Bronchial epithelial cell (primary cell): ENCODE measurements at regions not wholly inside any gene's neighbourhood (a gene's known extent, or its start where the extent isn't known, plus 50 kb on each side); places are given as distances from the start of the nearest gene placed in this dataset.
"Not testable (repeated sequence)": the region's sequence is repeated elsewhere in the genome, so short reads cannot be mapped to it uniquely, and the experiment has no call there.

Experiments
- DNase-seq: peaks from one replicate; pipeline ENCODE4 v3.0.0-alpha.2; 2010; ENCODE audit warnings: low read depth
- FAIRE-seq: peaks from 2 replicates; lab custom pipeline; 2011; peaks lifted over from hg19 to GRCh38; lab: Jason Lieb, UNC
- H3K27me3 ChIP-seq: 2 replicates; pipeline ENCODE4 v1.5.1; 2011; ENCODE audit warnings: low read length; ENCODE audit not compliant: control insufficient read depth, insufficient read depth
- H3K36me3 ChIP-seq: 2 replicates; pipeline ENCODE4 v1.5.1; 2011; ENCODE audit warnings: low read length; ENCODE audit not compliant: control insufficient read depth, insufficient read depth
- H3K4me3 ChIP-seq: 2 replicates; pipeline ENCODE4 v1.5.1; 2011; ENCODE audit warnings: mild to moderate bottlenecking, low read depth, low read length, control low read depth
- TF ChIP-seq, protein P1 (sequence below): IDR thresholded peaks from 2 replicates; pipeline ENCODE4 v1.5.1; 2011; ENCODE audit warnings: mild to moderate bottlenecking, moderate library complexity, low read length, control low read depth, inconsistent platforms; ENCODE audit not compliant: insufficient read depth, severe bottlenecking

DNA sequence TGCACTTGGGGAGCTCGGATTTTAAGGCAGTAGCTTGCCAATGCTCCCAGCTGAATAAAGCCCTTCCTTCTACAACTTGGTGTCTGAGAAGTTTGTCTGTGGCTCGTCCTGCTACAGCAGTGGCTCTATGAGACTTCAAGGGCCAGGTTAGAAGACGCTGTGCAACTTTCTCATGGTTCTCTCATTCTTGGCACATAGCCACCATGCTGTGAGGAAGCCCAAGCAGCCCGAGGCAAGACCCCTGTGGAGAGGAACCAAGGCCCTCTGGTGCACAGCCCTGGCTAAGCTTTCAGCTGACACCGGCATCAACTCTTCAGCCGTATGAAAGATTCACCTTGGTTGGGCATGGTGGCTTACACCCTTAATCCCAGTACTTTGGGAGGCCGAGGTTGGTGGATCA lies 116.9 kb upstream of the EEF2KMT start:
- Histone ChIP-seq H3K4me3 (no peak overlapping the region), H3K36me3 (no peaks in the 10 kb centered on the region), H3K27me3 (no peaks in the 10 kb centered on the region)
- DNase-seq (no peak), FAIRE-seq (no peak)
- TF ChIP-seq, protein P1, sequence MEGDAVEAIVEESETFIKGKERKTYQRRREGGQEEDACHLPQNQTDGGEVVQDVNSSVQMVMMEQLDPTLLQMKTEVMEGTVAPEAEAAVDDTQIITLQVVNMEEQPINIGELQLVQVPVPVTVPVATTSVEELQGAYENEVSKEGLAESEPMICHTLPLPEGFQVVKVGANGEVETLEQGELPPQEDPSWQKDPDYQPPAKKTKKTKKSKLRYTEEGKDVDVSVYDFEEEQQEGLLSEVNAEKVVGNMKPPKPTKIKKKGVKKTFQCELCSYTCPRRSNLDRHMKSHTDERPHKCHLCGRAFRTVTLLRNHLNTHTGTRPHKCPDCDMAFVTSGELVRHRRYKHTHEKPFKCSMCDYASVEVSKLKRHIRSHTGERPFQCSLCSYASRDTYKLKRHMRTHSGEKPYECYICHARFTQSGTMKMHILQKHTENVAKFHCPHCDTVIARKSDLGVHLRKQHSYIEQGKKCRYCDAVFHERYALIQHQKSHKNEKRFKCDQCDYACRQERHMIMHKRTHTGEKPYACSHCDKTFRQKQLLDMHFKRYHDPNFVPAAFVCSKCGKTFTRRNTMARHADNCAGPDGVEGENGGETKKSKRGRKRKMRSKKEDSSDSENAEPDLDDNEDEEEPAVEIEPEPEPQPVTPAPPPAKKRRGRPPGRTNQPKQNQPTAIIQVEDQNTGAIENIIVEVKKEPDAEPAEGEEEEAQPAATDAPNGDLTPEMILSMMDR, result no peak

DNA sequence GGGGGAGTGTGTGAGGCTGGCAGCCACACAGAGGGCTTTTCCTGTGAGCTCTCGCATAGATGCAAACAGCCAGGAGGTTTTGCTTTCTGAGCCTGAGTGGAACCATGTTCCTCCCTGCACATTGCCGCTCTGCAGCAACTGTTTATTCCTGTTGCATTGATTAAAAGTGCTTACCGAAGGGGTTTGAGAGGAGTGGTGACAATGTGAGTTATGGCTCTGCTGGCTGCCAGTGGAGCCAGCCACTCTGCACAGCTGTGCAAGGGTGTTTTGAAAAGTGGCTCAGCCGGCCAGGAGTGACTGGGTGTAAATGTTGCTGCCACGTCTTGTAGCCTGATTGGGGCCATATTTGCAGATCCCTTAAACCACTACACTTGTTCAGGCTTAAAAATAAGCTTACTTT lies 114.9 kb upstream of the EEF2KMT start:
- not testable (repeated sequence) for FAIRE-seq, DNase-seq, H3K4me3 ChIP-seq, H3K36me3 ChIP-seq, H3K27me3 ChIP-seq

DNA sequence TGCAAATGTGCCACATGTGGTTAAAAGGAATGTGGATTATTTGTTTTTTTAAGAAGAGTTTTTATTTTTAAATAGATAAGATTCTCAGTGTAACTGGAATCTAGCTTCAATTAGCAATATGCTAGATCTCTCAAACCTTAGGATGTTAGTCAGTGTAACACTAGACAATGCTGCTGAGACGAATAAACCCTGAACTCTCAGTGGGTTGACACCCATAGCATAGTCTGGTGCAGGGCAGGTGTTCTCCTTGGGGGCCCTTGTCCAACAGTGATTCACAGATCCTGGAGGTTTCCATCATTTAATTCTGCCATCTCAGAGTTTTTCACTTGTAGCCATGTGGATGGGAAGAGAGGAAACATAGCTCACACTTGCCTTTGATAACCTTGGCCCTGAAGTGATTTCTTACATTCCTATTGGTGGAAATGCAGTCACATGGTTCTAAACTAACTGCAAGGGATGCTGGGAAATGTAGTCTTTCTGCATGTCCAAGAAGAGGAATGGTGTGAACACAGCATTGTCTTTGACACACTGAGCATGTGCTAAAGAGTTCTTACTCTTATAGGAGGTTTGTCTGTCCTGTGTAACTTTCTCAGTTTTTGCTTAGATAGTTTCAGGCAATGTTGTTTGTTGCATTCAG lies 110.4 kb upstream of the EEF2KMT start:
- DNase-seq, result peak; percentile 40
- not testable (repeated sequence) for FAIRE-seq, H3K36me3 ChIP-seq

DNA sequence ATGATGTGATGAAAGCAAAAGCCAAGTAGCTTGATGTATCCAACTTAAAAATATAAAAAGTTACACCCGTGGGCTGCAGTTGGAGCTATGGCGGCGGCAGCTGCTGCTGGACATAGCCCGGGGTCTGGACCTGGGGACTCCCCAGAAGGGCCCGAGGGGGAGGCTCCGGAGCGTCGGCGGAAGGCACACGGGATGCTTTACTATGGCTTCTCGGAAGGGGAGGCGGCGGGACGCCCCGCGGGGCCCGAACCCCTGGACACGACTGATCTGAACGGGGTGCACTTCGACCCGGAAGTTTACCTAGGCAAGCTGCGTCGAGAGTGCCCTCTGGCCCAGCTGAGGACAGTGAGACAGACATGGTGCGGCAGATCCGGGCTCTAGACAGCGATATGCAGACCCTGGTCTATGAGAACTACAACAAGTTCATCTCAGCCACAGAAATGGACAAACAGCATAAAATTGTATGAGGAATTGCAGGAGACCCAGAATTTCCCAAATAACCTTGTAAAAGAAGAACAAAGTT lies 109.5 kb upstream of the EEF2KMT start:
- Histone ChIP-seq H3K36me3 (no peaks in the 10 kb centered on the region), H3K4me3 (no peak overlapping the region), H3K27me3 (no peaks in the 10 kb centered on the region)
- FAIRE-seq, result no peak
- no peak for DNase-seq
- TF ChIP-seq, protein P1, result no peak

More for the DNA sequence above, 110.4 kb upstream of the EEF2KMT start:
- H3K4me3 ChIP-seq, H3K27me3 ChIP-seq: not testable (repeated sequence)

DNA sequence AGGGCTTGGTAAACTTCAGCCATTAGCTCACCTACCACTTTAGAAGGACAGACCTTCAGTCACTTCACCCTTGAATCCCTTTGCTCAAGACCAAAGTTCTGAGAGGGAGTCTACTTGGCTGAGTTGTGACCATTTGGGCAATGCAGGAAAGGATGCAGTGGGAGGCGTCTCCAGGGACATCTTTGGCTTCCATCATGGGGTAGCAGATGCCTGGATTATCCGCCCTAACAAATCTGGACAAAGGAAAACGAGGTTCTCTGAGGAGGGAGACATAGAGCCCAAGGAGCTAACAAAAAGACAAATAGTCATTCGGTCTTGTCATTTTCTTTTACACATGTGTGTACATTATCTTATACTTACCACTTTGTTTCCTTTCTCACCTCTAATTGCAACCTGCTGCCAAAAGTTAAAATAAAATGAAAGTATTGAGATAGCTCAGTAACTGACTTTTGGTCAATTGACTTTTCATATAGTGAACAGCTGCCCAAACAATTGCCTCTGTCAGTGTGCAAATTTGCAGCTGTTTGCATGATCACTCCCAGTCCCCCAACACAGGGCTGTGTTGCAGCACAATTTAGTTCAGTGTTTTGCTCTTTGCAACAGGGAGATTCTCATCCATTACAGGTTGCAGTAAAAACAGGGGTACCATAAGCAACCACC lies 108.9 kb upstream of the EEF2KMT start:
- H3K4me3 ChIP-seq, result no peak overlapping the region
- FAIRE-seq, result no peak
- H3K27me3 ChIP-seq, result no peaks in the 10 kb centered on the region
- TF ChIP-seq, protein P1, result no peak
- DNase-seq, result no peak
- no peaks in the 10 kb centered on the region for H3K36me3 ChIP-seq

DNA sequence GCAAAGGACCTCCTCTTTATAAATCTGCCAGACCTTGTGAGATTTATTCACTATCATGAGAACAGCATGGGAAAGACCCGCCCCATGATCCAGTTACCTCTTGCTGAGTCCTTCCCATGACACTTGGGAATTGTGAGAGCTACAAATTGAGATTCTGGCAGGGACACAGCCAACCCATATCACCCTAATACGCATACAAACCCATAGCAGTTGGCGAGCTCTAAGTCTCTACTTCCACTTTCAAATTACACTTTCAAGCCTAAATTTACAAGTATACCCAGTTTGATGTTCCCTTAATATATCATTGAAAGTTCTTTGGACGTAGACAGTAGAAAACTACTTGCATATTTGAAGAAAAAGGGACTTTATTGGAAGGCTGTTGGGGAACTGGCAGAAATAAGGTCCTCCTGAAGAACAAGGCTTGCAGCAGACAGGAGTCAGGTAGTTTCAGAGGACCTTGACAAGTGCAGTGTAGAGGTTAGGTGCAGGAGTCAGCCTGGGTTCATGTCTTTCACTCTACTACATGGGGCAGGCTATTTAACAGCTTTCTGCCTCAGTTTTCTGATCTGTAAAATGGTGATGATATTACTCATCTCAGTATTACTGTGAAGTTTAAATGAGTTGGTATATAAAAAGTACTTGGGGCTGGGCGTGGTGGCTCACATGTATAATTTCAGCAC lies 107.9 kb upstream of the EEF2KMT start:
- no peak for DNase-seq
- TF ChIP-seq, protein P1, result no peak
- Histone ChIP-seq H3K27me3 (no peaks in the 10 kb centered on the region), H3K4me3 (no peak overlapping the region), H3K36me3 (no peaks in the 10 kb centered on the region)
- no peak for FAIRE-seq

DNA sequence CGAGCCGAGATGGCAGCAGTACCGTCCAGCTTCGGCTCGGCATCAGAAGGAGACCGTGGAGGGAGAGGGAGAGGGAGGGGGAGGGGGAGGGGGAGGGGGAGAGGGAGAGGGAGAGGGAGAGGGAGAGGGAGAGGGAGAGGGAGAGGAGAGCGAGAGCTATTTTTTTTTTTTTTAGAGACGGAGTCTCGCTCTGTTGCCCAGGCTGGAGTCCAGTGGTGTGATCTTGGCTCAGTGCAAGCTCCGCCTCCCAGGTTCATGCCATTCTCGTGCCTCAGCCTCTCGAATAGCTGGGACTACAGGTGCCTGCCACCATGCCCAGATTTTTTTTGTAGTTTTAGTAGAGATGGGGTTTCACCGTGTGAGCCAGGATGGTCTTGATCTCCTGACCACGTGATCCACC lies 106.1 kb upstream of the EEF2KMT start:
- H3K36me3 ChIP-seq, DNase-seq, FAIRE-seq, H3K27me3 ChIP-seq, H3K4me3 ChIP-seq: not testable (repeated sequence)
